Right atrium auricular region (tissue), 2 donors: ENCODE measurements at regions not wholly inside any gene's neighbourhood (a gene's known extent, or its start where the extent isn't known, plus 50 kb on each side); places are given as distances from the start of the nearest gene placed in this dataset.

Experiments
- DNase-seq: peaks from one replicate; pipeline ENCODE4 v3.0.0-alpha.2; 2019; ENCODE audit warnings: low spot score
- H3K27ac ChIP-seq, 2 donors: fragments of 200-600 bp; sonication (generic); 1 replicate in 1 of 2; 2 replicates in 1 of 2; pipeline ENCODE4 v1.5.1; 2016 to 2019
- H3K27me3 ChIP-seq, 2 donors: fragments of 200-600 bp; sonication (generic); one replicate each; pipeline versions ENCODE4 v1.5.1 to v1.6.0; 2017 to 2019
- H3K36me3 ChIP-seq: fragments of 200-600 bp; sonication (generic); one replicate; pipeline ENCODE4 v1.5.1; 2016
- H3K4me1 ChIP-seq, 2 donors: fragments of 200-600 bp; sonication (generic); one replicate each; pipeline versions ENCODE4 v1.5.1 to v1.6.0; 2017 to 2019
- H3K4me3 ChIP-seq, 2 donors: fragments of 200-600 bp; sonication (generic); 1 replicate in 1 of 2; 2 replicates in 1 of 2; pipeline ENCODE4 v1.5.1; 2017 to 2019; ENCODE audit warnings: mild to moderate bottlenecking in 1 of 2, moderate library complexity in 1 of 2
- H3K9me3 ChIP-seq, 2 donors: fragments of 200-600 bp; sonication (generic); one replicate each; pipeline ENCODE4 v1.5.1; 2019
- CTCF ChIP-seq, 2 donors: fragments of 200-600 bp; sonication (generic); IDR thresholded peaks; one replicate each; pipeline ENCODE4 v1.5.1; 2019; ENCODE audit warnings: antibody characterized with exemption in 2 of 2

- H3K36me3 ChIP-seq, result no peaks in the 10 kb centered on the region
- no peaks in the 10 kb centered on the region for H3K4me1 ChIP-seq
- no peak overlapping the region for H3K27ac ChIP-seq
- no peaks in the 10 kb centered on the region for H3K27me3 ChIP-seq
- no peak for DNase-seq
- no peak for TF ChIP-seq CTCF (IDR thresholded peaks at IDR 0.05)
- H3K9me3 ChIP-seq, result no peaks in the 10 kb centered on the region
- H3K4me3 ChIP-seq, result no peak overlapping the region
Observed at GRCh38 chr14:87018294-87018693, 974.7 kb downstream of the GALC start.

GRCh38 chr14:87017335-87017734 lies 975.6 kb downstream of the GALC start:
- TF ChIP-seq CTCF (IDR thresholded peaks at IDR 0.05), result no peak
- H3K4me1 ChIP-seq, result no peaks in the 10 kb centered on the region
- no peaks in the 10 kb centered on the region for H3K36me3 ChIP-seq
- no peak for DNase-seq
- H3K9me3 ChIP-seq, result no peaks in the 10 kb centered on the region
- H3K4me3 ChIP-seq, result no peak overlapping the region
- H3K27ac ChIP-seq, result no peak overlapping the region
- H3K27me3 ChIP-seq, result no peaks in the 10 kb centered on the region

GRCh38 chr14:87014856-87015255 lies 978.1 kb downstream of the GALC start:
- Histone ChIP-seq H3K27ac (no peak overlapping the region), H3K9me3 (peaks cover 0 to 3% of the 10 kb centered on the region in 2 donors), H3K27me3 (no peaks in the 10 kb centered on the region), H3K4me1 (no peaks in the 10 kb centered on the region), H3K36me3 (no peaks in the 10 kb centered on the region), H3K4me3 (no peak overlapping the region)
- DNase-seq, result no peak
- no peak for TF ChIP-seq CTCF (IDR thresholded peaks at IDR 0.05)

DNA sequence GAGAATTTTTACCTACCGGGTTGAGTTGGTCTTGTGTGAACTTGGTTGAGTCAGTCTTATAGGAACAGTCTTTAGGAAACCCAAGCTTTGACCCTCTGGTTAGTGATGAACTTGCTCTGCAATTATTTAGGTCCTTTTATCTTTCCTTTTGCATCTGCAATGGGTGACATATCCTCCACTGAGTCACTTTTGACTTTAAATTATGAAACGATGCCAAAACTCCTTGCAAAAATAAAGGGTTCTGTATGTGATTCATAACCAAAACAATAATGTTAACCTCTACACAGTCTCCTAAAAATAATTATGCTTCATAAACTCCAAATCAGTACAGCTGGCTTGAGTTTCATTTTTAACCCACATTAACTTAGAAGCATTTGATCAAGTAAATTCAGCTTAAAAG lies 979.4 kb downstream of the GALC start:
- H3K4me3 ChIP-seq, result no peak overlapping the region
- TF ChIP-seq CTCF (IDR thresholded peaks at IDR 0.05), result no peak
- no peaks in the 10 kb centered on the region for H3K36me3 ChIP-seq

DNA sequence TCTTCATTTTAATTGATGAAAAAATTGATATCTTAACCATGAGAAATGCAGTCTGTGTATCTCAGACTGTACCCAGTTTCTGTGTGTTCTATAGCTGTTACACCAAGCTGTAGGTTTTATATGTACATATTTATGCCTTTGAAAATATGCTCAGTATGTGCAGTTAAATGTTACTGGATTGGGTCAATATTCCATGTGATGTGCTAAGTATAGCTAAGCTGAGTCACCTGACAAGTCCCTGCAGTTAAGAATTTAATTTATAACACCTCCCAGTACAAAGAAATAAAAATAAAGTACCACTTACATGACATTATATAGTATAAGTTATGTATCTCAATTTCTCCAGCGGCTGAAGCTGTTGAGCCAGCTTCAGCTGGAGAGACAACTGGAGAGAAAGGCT lies 984.0 kb downstream of the GALC start:
- Histone ChIP-seq H3K36me3 (no peaks in the 10 kb centered on the region), H3K4me3 (no peak overlapping the region), H3K4me1 (no peaks in the 10 kb centered on the region), H3K27ac (no peak overlapping the region), H3K27me3 (no peaks in the 10 kb centered on the region), H3K9me3 (peaks cover 0 to 3% of the 10 kb centered on the region in 2 donors)
- no peak for TF ChIP-seq CTCF (IDR thresholded peaks at IDR 0.05)
- no peak for DNase-seq

More for the DNA sequence above, 979.4 kb downstream of the GALC start:
- Histone ChIP-seq H3K27ac (no peak overlapping the region), H3K27me3 (no peaks in the 10 kb centered on the region), H3K4me1 (no peaks in the 10 kb centered on the region), H3K9me3 (peaks cover 0 to 3% of the 10 kb centered on the region in 2 donors)
- DNase-seq, result no peak

DNA sequence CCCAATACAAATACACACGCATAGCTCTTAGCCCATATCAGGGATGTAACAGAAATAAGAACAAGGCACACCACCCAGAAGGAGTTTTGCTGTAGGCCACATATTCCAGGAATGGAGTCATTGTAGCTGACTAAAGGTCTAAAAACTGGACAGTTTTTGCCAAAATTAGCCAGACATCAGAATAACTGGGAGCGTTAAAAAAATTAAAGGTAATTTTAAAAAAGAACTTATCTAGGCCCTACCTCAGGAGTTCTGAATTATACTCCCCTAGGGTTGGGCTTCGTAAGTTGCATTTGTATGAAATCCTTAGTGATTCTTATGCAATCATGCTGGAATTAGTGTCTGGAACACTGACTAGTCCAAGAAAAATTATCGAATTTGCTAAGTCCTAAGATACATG lies 987.7 kb downstream of the GALC start:
- Histone ChIP-seq H3K4me3 (no peak overlapping the region), H3K27me3 (no peaks in the 10 kb centered on the region), H3K9me3 (no peaks in the 10 kb centered on the region), H3K27ac (no peak overlapping the region), H3K36me3 (no peaks in the 10 kb centered on the region), H3K4me1 (no peaks in the 10 kb centered on the region)
- no peak for TF ChIP-seq CTCF (IDR thresholded peaks at IDR 0.05)
- no peak for DNase-seq
